ENCODE measurements at regions not wholly inside any gene's neighbourhood (a gene's known extent, or its start where the extent isn't known, plus 50 kb on each side); places are given as distances from the start of the nearest gene placed in this dataset.
"Not testable (repeated sequence)": the region's sequence is repeated elsewhere in the genome, so short reads cannot be mapped to it uniquely, and the experiment has no call there.

- Histone ChIP-seq H3K9ac (ENCODE audit: low read length in 2 of 2) (no peak overlapping the region), H3K27ac (ENCODE audit: low read length) (no peak overlapping the region), H3K4me3 (ENCODE audit: low read length in 2 of 2) (no peak overlapping the region), H3K27me3 (ENCODE audit: control insufficient read depth in 1 of 2, insufficient read depth in 2 of 2, low read length in 2 of 2) (no peaks in the 10 kb centered on the region), H3K9me3 (ENCODE audit: control insufficient read depth in 2 of 2, low read length in 2 of 2) (no peaks in the 10 kb centered on the region), H3K36me3 (ENCODE audit: control insufficient read depth in 2 of 2, insufficient read depth in 2 of 2, low read length in 2 of 2) (no peaks in the 10 kb centered on the region), H3K4me1 (ENCODE audit: control insufficient read depth, insufficient read depth, low read length) (no peaks in the 10 kb centered on the region)
Observed at GRCh38 chr7:115561335-115562110, 469.0 kb downstream of the TFEC start.

GRCh38 chr7:115559877-115560276 lies 470.7 kb downstream of the TFEC start:
- Histone ChIP-seq H3K4me3 (ENCODE audit: low read length in 2 of 2) (no peak overlapping the region), H3K27ac (ENCODE audit: low read length) (no peak overlapping the region), H3K4me1 (ENCODE audit: control insufficient read depth, insufficient read depth, low read length) (no peaks in the 10 kb centered on the region), H3K9me3 (ENCODE audit: control insufficient read depth in 2 of 2, low read length in 2 of 2) (no peaks in the 10 kb centered on the region), H3K9ac (ENCODE audit: low read length in 2 of 2) (no peak overlapping the region), H3K36me3 (ENCODE audit: control insufficient read depth in 2 of 2, insufficient read depth in 2 of 2, low read length in 2 of 2) (no peaks in the 10 kb centered on the region), H3K27me3 (ENCODE audit: control insufficient read depth in 1 of 2, insufficient read depth in 2 of 2, low read length in 2 of 2) (no peaks in the 10 kb centered on the region)

- H3K4me1 ChIP-seq (ENCODE audit: control insufficient read depth, insufficient read depth, low read length), result no peaks in the 10 kb centered on the region
- H3K4me3 ChIP-seq (ENCODE audit: low read length in 2 of 2), result no peak overlapping the region
- H3K27ac ChIP-seq (ENCODE audit: low read length), result no peak overlapping the region
- no peak overlapping the region for H3K9ac ChIP-seq (ENCODE audit: low read length in 2 of 2)
- H3K9me3 ChIP-seq (ENCODE audit: control insufficient read depth in 2 of 2, low read length in 2 of 2), result no peaks in the 10 kb centered on the region
- no peaks in the 10 kb centered on the region for H3K27me3 ChIP-seq (ENCODE audit: control insufficient read depth in 1 of 2, insufficient read depth in 2 of 2, low read length in 2 of 2)
- no peaks in the 10 kb centered on the region for H3K36me3 ChIP-seq (ENCODE audit: control insufficient read depth in 2 of 2, insufficient read depth in 2 of 2, low read length in 2 of 2)
Observed at GRCh38 chr7:115558161-115558560, 472.4 kb downstream of the TFEC start.

- H3K9me3 ChIP-seq (ENCODE audit: control insufficient read depth in 2 of 2, low read length in 2 of 2); H3K9ac ChIP-seq (ENCODE audit: low read length in 2 of 2); H3K27me3 ChIP-seq (ENCODE audit: control insufficient read depth in 1 of 2, insufficient read depth in 2 of 2, low read length in 2 of 2); H3K27ac ChIP-seq (ENCODE audit: low read length); H3K4me1 ChIP-seq (ENCODE audit: control insufficient read depth, insufficient read depth, low read length); H3K4me3 ChIP-seq (ENCODE audit: low read length in 2 of 2); H3K36me3 ChIP-seq (ENCODE audit: control insufficient read depth in 2 of 2, insufficient read depth in 2 of 2, low read length in 2 of 2): not testable (repeated sequence)
Observed at GRCh38 chr7:115557296-115557695, 473.3 kb downstream of the TFEC start.

- Histone ChIP-seq H3K4me3 (ENCODE audit: low read length in 2 of 2) (no peak overlapping the region), H3K4me1 (ENCODE audit: control insufficient read depth, insufficient read depth, low read length) (no peaks in the 10 kb centered on the region), H3K9me3 (ENCODE audit: control insufficient read depth in 2 of 2, low read length in 2 of 2) (no peaks in the 10 kb centered on the region), H3K9ac (ENCODE audit: low read length in 2 of 2) (no peak overlapping the region), H3K27ac (ENCODE audit: low read length) (no peak overlapping the region), H3K27me3 (ENCODE audit: control insufficient read depth in 1 of 2, insufficient read depth in 2 of 2, low read length in 2 of 2) (no peaks in the 10 kb centered on the region), H3K36me3 (ENCODE audit: control insufficient read depth in 2 of 2, insufficient read depth in 2 of 2, low read length in 2 of 2) (no peaks in the 10 kb centered on the region)
Observed at GRCh38 chr7:115552766-115553165, 477.8 kb downstream of the TFEC start.

GRCh38 chr7:115549910-115550309 lies 480.7 kb downstream of the TFEC start:
- Histone ChIP-seq H3K4me1 (ENCODE audit: control insufficient read depth, insufficient read depth, low read length) (no peaks in the 10 kb centered on the region), H3K9ac (ENCODE audit: low read length in 2 of 2) (no peak overlapping the region), H3K4me3 (ENCODE audit: low read length in 2 of 2) (no peak overlapping the region), H3K9me3 (ENCODE audit: control insufficient read depth in 2 of 2, low read length in 2 of 2) (no peaks in the 10 kb centered on the region), H3K27ac (ENCODE audit: low read length) (no peak overlapping the region), H3K27me3 (ENCODE audit: control insufficient read depth in 1 of 2, insufficient read depth in 2 of 2, low read length in 2 of 2) (no peaks in the 10 kb centered on the region), H3K36me3 (ENCODE audit: control insufficient read depth in 2 of 2, insufficient read depth in 2 of 2, low read length in 2 of 2) (no peaks in the 10 kb centered on the region)

GRCh38 chr7:115548756-115549155 lies 481.8 kb downstream of the TFEC start:
- Histone ChIP-seq H3K36me3 (ENCODE audit: control insufficient read depth in 2 of 2, insufficient read depth in 2 of 2, low read length in 2 of 2) (no peaks in the 10 kb centered on the region), H3K27ac (ENCODE audit: low read length) (no peak overlapping the region), H3K4me3 (ENCODE audit: low read length in 2 of 2) (no peak overlapping the region), H3K27me3 (ENCODE audit: control insufficient read depth in 1 of 2, insufficient read depth in 2 of 2, low read length in 2 of 2) (no peaks in the 10 kb centered on the region), H3K4me1 (ENCODE audit: control insufficient read depth, insufficient read depth, low read length) (no peaks in the 10 kb centered on the region), H3K9ac (ENCODE audit: low read length in 2 of 2) (no peak overlapping the region), H3K9me3 (ENCODE audit: control insufficient read depth in 2 of 2, low read length in 2 of 2) (no peaks in the 10 kb centered on the region)

GRCh38 chr7:115546790-115547189 lies 483.8 kb downstream of the TFEC start:
- H3K27me3 ChIP-seq (ENCODE audit: control insufficient read depth in 1 of 2, insufficient read depth in 2 of 2, low read length in 2 of 2), result no peaks in the 10 kb centered on the region
- no peak overlapping the region for H3K9ac ChIP-seq (ENCODE audit: low read length in 2 of 2)
- no peaks in the 10 kb centered on the region for H3K4me1 ChIP-seq (ENCODE audit: control insufficient read depth, insufficient read depth, low read length)
- H3K9me3 ChIP-seq (ENCODE audit: control insufficient read depth in 2 of 2, low read length in 2 of 2), result no peaks in the 10 kb centered on the region
- no peak overlapping the region for H3K4me3 ChIP-seq (ENCODE audit: low read length in 2 of 2)
- no peak overlapping the region for H3K27ac ChIP-seq (ENCODE audit: low read length)
- no peaks in the 10 kb centered on the region for H3K36me3 ChIP-seq (ENCODE audit: control insufficient read depth in 2 of 2, insufficient read depth in 2 of 2, low read length in 2 of 2)

GRCh38 chr7:115533785-115534184 lies 496.8 kb downstream of the TFEC start:
- Histone ChIP-seq H3K36me3 (ENCODE audit: control insufficient read depth in 2 of 2, insufficient read depth in 2 of 2, low read length in 2 of 2) (no peaks in the 10 kb centered on the region), H3K27ac (ENCODE audit: low read length) (no peak overlapping the region), H3K27me3 (ENCODE audit: control insufficient read depth in 1 of 2, insufficient read depth in 2 of 2, low read length in 2 of 2) (no peaks in the 10 kb centered on the region), H3K9ac (ENCODE audit: low read length in 2 of 2) (no peak overlapping the region), H3K4me1 (ENCODE audit: control insufficient read depth, insufficient read depth, low read length) (no peaks in the 10 kb centered on the region), H3K9me3 (ENCODE audit: control insufficient read depth in 2 of 2, low read length in 2 of 2) (no peaks in the 10 kb centered on the region), H3K4me3 (ENCODE audit: low read length in 2 of 2) (no peak overlapping the region)

GRCh38 chr7:115526278-115526677 lies 504.3 kb downstream of the TFEC start:
- Histone ChIP-seq H3K9ac (ENCODE audit: low read length in 2 of 2) (no peak overlapping the region), H3K4me1 (ENCODE audit: control insufficient read depth, insufficient read depth, low read length) (no peaks in the 10 kb centered on the region), H3K4me3 (ENCODE audit: low read length in 2 of 2) (no peak overlapping the region)

GRCh38 chr7:115522174-115522573 lies 508.4 kb downstream of the TFEC start:
- Histone ChIP-seq H3K9ac (ENCODE audit: low read length in 2 of 2) (no peak overlapping the region), H3K36me3 (ENCODE audit: control insufficient read depth in 2 of 2, insufficient read depth in 2 of 2, low read length in 2 of 2) (no peaks in the 10 kb centered on the region), H3K9me3 (ENCODE audit: control insufficient read depth in 2 of 2, low read length in 2 of 2) (no peaks in the 10 kb centered on the region), H3K4me3 (ENCODE audit: low read length in 2 of 2) (no peak overlapping the region), H3K27me3 (ENCODE audit: control insufficient read depth in 1 of 2, insufficient read depth in 2 of 2, low read length in 2 of 2) (no peaks in the 10 kb centered on the region), H3K27ac (ENCODE audit: low read length) (no peak overlapping the region), H3K4me1 (ENCODE audit: control insufficient read depth, insufficient read depth, low read length) (no peaks in the 10 kb centered on the region)

More at GRCh38 chr7:115526278-115526677, 504.3 kb downstream of the TFEC start:
- no peaks in the 10 kb centered on the region for H3K27me3 ChIP-seq (ENCODE audit: control insufficient read depth in 1 of 2, insufficient read depth in 2 of 2, low read length in 2 of 2)
- H3K9me3 ChIP-seq (ENCODE audit: control insufficient read depth in 2 of 2, low read length in 2 of 2), result no peaks in the 10 kb centered on the region
- no peak overlapping the region for H3K27ac ChIP-seq (ENCODE audit: low read length)
- H3K36me3 ChIP-seq (ENCODE audit: control insufficient read depth in 2 of 2, insufficient read depth in 2 of 2, low read length in 2 of 2), result no peaks in the 10 kb centered on the region
